Parathyroid adenoma (tissue), 2 donors: ENCODE measurements at regions not wholly inside any gene's neighbourhood (a gene's known extent, or its start where the extent isn't known, plus 50 kb on each side); places are given as distances from the start of the nearest gene placed in this dataset.
"Not testable (repeated sequence)": the region's sequence is repeated elsewhere in the genome, so short reads cannot be mapped to it uniquely, and the experiment has no call there.

ENCODE experiments used
- H2AFZ ChIP-seq: fragments of 300-600 bp; sonication (generic); one replicate; pipeline ENCODE4 v1.7.0; 2017; ENCODE audit warnings: antibody characterized with exemption, mild to moderate bottlenecking
- H3K27ac ChIP-seq: fragments of 300-600 bp; sonication (generic); one replicate; pipeline ENCODE4 v1.7.0; 2017
- H3K27me3 ChIP-seq: fragments of 300-600 bp; sonication (generic); one replicate; pipeline ENCODE4 v1.7.0; 2017; ENCODE audit warnings: low read length; ENCODE audit not compliant: control insufficient read depth, insufficient read depth
- H3K36me3 ChIP-seq: fragments of 300-600 bp; sonication (generic); one replicate; pipeline ENCODE4 v1.7.0; 2017; ENCODE audit warnings: low read length; ENCODE audit not compliant: control insufficient read depth, insufficient read depth
- H3K4me1 ChIP-seq: fragments of 300-600 bp; sonication (generic); one replicate; pipeline ENCODE4 v1.7.0; 2017; ENCODE audit warnings: control low read depth
- H3K4me2 ChIP-seq: fragments of 300-600 bp; sonication (generic); one replicate; pipeline ENCODE4 v1.7.0; 2017; ENCODE audit warnings: low read length
- H3K4me3 ChIP-seq: fragments of 300-600 bp; sonication (generic); one replicate; pipeline ENCODE4 v1.7.0; 2017; ENCODE audit warnings: low read depth, low read length
- H3K79me2 ChIP-seq: fragments of 300-600 bp; sonication (generic); one replicate; pipeline ENCODE4 v1.7.0; 2017; ENCODE audit warnings: control low read depth
- H3K9ac ChIP-seq: fragments of 300-600 bp; sonication (generic); one replicate; pipeline ENCODE4 v1.7.0; 2017; ENCODE audit warnings: mild to moderate bottlenecking
- H3K9me3 ChIP-seq: fragments of 300-600 bp; sonication (generic); one replicate; pipeline ENCODE4 v1.7.0; 2017; ENCODE audit warnings: low read length; ENCODE audit not compliant: control insufficient read depth
- TF ChIP-seq, protein P1 (sequence below): fragments of 300-600 bp; sonication (generic); IDR thresholded peaks from one replicate; pipeline ENCODE4 v1.7.0; 2017; ENCODE audit warnings: antibody characterized with exemption, mild to moderate bottlenecking
- donor health status: primary hyperparathyroidism.

GRCh38 chr2:82027921-82028615 is 1723.5 kb upstream of the LRRTM1 start:
- no peak overlapping the region for H3K9ac ChIP-seq
- no peaks in the 10 kb centered on the region for H3K79me2 ChIP-seq
- TF ChIP-seq, protein P1, sequence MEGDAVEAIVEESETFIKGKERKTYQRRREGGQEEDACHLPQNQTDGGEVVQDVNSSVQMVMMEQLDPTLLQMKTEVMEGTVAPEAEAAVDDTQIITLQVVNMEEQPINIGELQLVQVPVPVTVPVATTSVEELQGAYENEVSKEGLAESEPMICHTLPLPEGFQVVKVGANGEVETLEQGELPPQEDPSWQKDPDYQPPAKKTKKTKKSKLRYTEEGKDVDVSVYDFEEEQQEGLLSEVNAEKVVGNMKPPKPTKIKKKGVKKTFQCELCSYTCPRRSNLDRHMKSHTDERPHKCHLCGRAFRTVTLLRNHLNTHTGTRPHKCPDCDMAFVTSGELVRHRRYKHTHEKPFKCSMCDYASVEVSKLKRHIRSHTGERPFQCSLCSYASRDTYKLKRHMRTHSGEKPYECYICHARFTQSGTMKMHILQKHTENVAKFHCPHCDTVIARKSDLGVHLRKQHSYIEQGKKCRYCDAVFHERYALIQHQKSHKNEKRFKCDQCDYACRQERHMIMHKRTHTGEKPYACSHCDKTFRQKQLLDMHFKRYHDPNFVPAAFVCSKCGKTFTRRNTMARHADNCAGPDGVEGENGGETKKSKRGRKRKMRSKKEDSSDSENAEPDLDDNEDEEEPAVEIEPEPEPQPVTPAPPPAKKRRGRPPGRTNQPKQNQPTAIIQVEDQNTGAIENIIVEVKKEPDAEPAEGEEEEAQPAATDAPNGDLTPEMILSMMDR = no peak
- H3K4me2 ChIP-seq = no peak overlapping the region
- no peaks in the 10 kb centered on the region for H3K27me3 ChIP-seq
- no peak overlapping the region for H2AFZ ChIP-seq
- H3K9me3 ChIP-seq = no peaks in the 10 kb centered on the region
- no peak overlapping the region for H3K27ac ChIP-seq
- no peak overlapping the region for H3K4me3 ChIP-seq
- H3K4me1 ChIP-seq = no peaks in the 10 kb centered on the region
- H3K36me3 ChIP-seq = no peaks in the 10 kb centered on the region

GRCh38 chr2:82023710-82024109 is 1719.2 kb upstream of the LRRTM1 start:
- TF ChIP-seq, protein P1 = no peak
- Histone ChIP-seq H3K27ac (no peak overlapping the region), H3K36me3 (no peaks in the 10 kb centered on the region), H3K4me1 (no peaks in the 10 kb centered on the region), H3K9me3 (no peaks in the 10 kb centered on the region), H3K79me2 (no peaks in the 10 kb centered on the region), H3K9ac (no peak overlapping the region), H3K4me2 (no peak overlapping the region), H2AFZ (no peak overlapping the region), H3K4me3 (no peak overlapping the region), H3K27me3 (no peaks in the 10 kb centered on the region)

DNA sequence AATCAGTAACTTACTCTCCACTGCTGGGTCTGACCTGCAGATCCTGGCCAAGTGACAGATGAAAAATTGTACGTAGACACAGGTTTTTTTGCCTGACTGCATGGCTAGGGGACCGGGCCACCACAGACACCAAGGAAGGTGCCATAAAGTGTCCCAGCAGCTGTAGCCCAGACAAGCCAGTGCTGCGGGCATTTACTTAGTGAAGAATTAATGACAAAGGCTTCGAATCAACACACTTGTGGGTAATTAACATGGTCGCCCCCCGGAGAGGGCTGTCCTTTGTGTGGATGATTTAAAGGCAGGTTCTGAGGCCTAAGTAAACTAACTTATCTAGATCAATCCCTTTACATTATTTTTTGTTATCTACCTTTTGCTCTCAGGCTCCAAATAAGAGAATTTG is 1709.1 kb upstream of the LRRTM1 start:
- H3K79me2 ChIP-seq = no peaks in the 10 kb centered on the region
- no peak overlapping the region for H3K9ac ChIP-seq
- TF ChIP-seq, protein P1 = no peak
- no peaks in the 10 kb centered on the region for H3K36me3 ChIP-seq
- H3K27ac ChIP-seq = no peak overlapping the region
- H3K9me3 ChIP-seq = no peaks in the 10 kb centered on the region
- H2AFZ ChIP-seq = no peak overlapping the region
- H3K27me3 ChIP-seq = no peaks in the 10 kb centered on the region
- H3K4me2 ChIP-seq = no peak overlapping the region
- H3K4me3 ChIP-seq = no peak overlapping the region
- H3K4me1 ChIP-seq = no peaks in the 10 kb centered on the region

DNA sequence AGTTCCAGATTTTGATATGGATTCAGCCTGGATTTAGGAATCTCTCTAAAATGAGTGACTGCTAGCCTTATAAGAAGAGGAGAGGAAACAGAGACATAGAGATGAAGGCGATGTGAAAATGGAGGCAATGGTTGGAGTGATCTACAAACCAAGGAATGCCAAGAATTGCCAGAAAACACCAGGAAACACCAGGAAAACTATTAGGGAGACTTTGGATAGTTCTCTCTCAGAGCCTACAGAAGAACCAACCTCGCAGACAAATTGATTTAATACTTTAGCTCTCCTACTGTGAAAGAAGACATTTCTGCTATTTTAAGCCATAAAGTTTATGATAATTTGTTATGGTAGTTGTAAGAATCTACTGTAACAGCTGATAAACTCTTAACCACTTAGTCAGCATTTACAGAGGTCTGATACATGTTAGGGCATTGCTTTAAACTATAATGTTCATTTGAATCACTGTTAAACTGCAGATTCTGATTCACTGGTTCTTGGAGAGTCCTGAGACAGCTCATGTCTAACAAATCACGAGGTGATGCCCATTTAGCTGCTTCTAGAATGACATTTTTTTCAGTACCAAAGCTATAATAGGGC is 1702.6 kb upstream of the LRRTM1 start:
- Histone ChIP-seq H3K4me1 (no peaks in the 10 kb centered on the region), H3K4me2 (no peak overlapping the region), H2AFZ (no peak overlapping the region), H3K36me3 (no peaks in the 10 kb centered on the region), H3K79me2 (no peaks in the 10 kb centered on the region), H3K27me3 (no peaks in the 10 kb centered on the region), H3K9me3 (no peaks in the 10 kb centered on the region), H3K27ac (no peak overlapping the region), H3K4me3 (no peak overlapping the region), H3K9ac (no peak overlapping the region)
- TF ChIP-seq, protein P1 = no peak

DNA sequence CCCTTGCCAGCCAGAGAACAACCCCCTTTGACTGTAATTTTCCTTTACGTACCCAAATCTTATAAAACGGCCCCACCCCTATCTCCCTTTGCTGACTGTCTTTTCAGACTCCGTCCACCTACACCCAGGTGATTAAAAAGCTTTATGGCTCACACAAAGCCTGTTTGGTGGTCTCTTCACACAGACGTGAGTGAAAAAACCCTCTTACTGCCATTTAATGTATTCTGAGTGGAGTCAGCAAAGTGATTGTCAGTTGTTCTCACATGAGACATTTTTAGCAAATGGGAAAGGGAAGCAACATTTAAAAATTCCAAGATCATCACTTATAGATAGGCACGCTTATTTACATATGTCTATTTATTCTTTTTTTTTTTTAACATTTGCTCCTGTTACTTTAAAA is 1701.3 kb upstream of the LRRTM1 start:
- H3K27me3 ChIP-seq, H3K27ac ChIP-seq, H3K9ac ChIP-seq, H3K4me1 ChIP-seq, H3K9me3 ChIP-seq, H3K36me3 ChIP-seq, H2AFZ ChIP-seq, H3K4me2 ChIP-seq, H3K4me3 ChIP-seq, H3K79me2 ChIP-seq: not testable (repeated sequence)
